Type B pancreatic cell (in vitro differentiated cells): ENCODE measurements at regions not wholly inside any gene's neighbourhood (a gene's known extent, or its start where the extent isn't known, plus 50 kb on each side); places are given as distances from the start of the nearest gene placed in this dataset.

Experiments used
- DNase-seq: peaks from one replicate; pipeline ENCODE4 v3.0.0; 2021; ENCODE audit warnings: mixed read lengths; ENCODE audit not compliant: unreplicated experiment; ENCODE audit errors: extremely low spot score
- H3K27ac Mint-ChIP-seq: 2 replicates; pipeline ENCODE4 v1.8.0; 2021; ENCODE audit warnings: mild to moderate bottlenecking, mixed read lengths
- H3K27me3 Mint-ChIP-seq: 2 replicates; pipeline ENCODE4 v1.8.0; 2021; ENCODE audit warnings: mixed read lengths
- H3K36me3 Mint-ChIP-seq: 2 replicates; pipeline ENCODE4 v1.8.0; 2021; ENCODE audit warnings: mixed read lengths
- H3K4me1 Mint-ChIP-seq: one replicate; pipeline ENCODE4 v1.8.0; 2021; ENCODE audit warnings: mixed read lengths; ENCODE audit not compliant: unreplicated experiment
- H3K4me3 Mint-ChIP-seq: 2 replicates; pipeline ENCODE4 v1.8.0; 2021; ENCODE audit warnings: mild to moderate bottlenecking, mixed read lengths
- H3K9me3 Mint-ChIP-seq: 2 replicates; pipeline ENCODE4 v1.8.0; 2021; ENCODE audit warnings: mixed read lengths
- TF ChIP-seq, protein P1 (sequence below): fragments of 200-600 bp; sonication (generic); conservative IDR thresholded peaks from 2 replicates; pipeline ENCODE4 v1.5.0; 2021; ENCODE audit warnings: antibody characterized with exemption, mild to moderate bottlenecking

- H3K4me3 Mint-ChIP-seq: no peak overlapping the region
- TF ChIP-seq, protein P1, sequence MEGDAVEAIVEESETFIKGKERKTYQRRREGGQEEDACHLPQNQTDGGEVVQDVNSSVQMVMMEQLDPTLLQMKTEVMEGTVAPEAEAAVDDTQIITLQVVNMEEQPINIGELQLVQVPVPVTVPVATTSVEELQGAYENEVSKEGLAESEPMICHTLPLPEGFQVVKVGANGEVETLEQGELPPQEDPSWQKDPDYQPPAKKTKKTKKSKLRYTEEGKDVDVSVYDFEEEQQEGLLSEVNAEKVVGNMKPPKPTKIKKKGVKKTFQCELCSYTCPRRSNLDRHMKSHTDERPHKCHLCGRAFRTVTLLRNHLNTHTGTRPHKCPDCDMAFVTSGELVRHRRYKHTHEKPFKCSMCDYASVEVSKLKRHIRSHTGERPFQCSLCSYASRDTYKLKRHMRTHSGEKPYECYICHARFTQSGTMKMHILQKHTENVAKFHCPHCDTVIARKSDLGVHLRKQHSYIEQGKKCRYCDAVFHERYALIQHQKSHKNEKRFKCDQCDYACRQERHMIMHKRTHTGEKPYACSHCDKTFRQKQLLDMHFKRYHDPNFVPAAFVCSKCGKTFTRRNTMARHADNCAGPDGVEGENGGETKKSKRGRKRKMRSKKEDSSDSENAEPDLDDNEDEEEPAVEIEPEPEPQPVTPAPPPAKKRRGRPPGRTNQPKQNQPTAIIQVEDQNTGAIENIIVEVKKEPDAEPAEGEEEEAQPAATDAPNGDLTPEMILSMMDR: no peak
- H3K4me1 Mint-ChIP-seq: peaks cover 15% of the 10 kb centered on the region
- no peaks in the 10 kb centered on the region for H3K9me3 Mint-ChIP-seq
- no peak for DNase-seq
- H3K36me3 Mint-ChIP-seq: no peaks in the 10 kb centered on the region
- no peaks in the 10 kb centered on the region for H3K27me3 Mint-ChIP-seq
- no peak overlapping the region for H3K27ac Mint-ChIP-seq
These were observed 129.3 kb upstream of the TMEM164 start for GRCh38 chrX:109873574-109873973.

- DNase-seq: no peak
- Mint-ChIP-seq H3K27ac (no peak overlapping the region), H3K4me1 (peaks cover 18% of the 10 kb centered on the region), H3K36me3 (no peaks in the 10 kb centered on the region), H3K9me3 (no peaks in the 10 kb centered on the region), H3K4me3 (no peak overlapping the region), H3K27me3 (peaks cover 2% of the 10 kb centered on the region)
- TF ChIP-seq, protein P1: no peak
These were observed 128.9 kb upstream of the TMEM164 start for GRCh38 chrX:109873983-109874382.

DNA sequence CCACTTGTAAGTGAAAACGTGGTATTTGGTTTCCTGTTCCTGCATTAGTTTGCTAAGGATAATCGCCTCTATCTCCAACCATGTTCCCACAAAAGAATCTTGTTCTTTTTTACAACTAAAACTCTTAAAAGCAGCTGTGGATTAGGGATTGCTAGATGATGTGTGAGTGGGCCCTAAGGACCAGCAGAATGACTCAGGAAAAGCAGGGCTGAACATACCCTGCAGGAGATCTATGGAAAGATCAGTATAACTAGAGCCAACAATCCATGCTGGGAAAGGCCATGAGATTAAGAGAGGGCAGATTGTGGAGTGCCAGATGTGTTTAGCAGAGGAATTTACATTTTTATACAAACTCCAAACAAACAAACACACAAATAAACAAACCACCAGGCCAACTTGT lies 128.4 kb upstream of the TMEM164 start:
- DNase-seq: no peak
- Mint-ChIP-seq H3K27ac (no peak overlapping the region), H3K36me3 (no peaks in the 10 kb centered on the region), H3K9me3 (no peaks in the 10 kb centered on the region), H3K4me1 (peaks cover 20% of the 10 kb centered on the region), H3K27me3 (peaks cover 4% of the 10 kb centered on the region), H3K4me3 (no peak overlapping the region)
- TF ChIP-seq, protein P1: no peak

DNA sequence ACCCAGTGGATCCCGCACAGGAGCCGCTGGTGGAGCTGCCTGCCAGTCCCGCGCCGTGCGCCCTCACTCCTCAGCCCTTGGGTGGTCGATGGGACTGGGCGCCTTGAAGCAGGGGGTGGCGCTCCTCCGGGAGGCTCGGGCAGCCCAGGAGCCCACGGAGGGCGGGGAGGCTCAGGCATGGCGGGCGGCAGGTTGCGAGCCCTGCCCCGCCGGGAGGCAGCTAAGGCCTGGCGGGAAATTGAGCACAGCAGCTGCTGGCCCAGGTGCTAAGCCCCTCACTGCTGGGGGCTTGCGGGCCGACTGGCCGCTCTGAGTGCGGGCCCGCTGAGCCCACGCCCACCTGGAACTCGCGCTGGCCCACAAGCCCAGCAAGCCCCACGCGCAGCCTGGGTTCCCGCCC lies 127.1 kb upstream of the TMEM164 start:
- H3K4me1 Mint-ChIP-seq: peaks cover 29% of the 10 kb centered on the region
- TF ChIP-seq, protein P1: no peak
- no peaks in the 10 kb centered on the region for H3K9me3 Mint-ChIP-seq
- no peak overlapping the region for H3K27ac Mint-ChIP-seq
- H3K36me3 Mint-ChIP-seq: no peaks in the 10 kb centered on the region
- no peak for DNase-seq
- H3K27me3 Mint-ChIP-seq: peaks cover 4% of the 10 kb centered on the region
- H3K4me3 Mint-ChIP-seq: no peak overlapping the region

GRCh38 chrX:109878236-109878635 lies 124.7 kb upstream of the TMEM164 start:
- no peaks in the 10 kb centered on the region for H3K9me3 Mint-ChIP-seq
- H3K4me1 Mint-ChIP-seq: peaks cover 18% of the 10 kb centered on the region
- H3K27me3 Mint-ChIP-seq: peaks cover 4% of the 10 kb centered on the region
- TF ChIP-seq, protein P1: no peak
- DNase-seq: no peak
- no peak overlapping the region for H3K27ac Mint-ChIP-seq
- H3K4me3 Mint-ChIP-seq: no peak overlapping the region
- no peaks in the 10 kb centered on the region for H3K36me3 Mint-ChIP-seq

DNA sequence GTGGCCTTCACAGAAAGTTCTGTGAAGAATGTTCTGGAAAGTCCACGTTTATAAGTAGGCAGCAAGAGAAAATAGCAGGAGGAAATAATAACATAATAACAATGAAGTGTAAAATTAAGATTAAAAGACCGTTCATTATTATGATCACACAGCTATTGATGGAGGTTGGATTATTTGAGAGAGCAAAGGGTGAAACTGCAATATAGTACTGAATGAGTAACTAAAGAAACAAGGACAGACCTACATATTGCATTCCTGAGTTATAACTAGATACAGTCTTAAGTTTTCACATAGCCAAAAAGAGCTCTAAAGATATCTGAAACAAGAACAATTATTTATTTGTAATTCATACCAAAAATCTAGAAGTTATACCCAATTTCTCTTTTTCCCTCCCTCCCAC lies 122.9 kb upstream of the TMEM164 start:
- TF ChIP-seq, protein P1: no peak
- peaks cover 4% of the 10 kb centered on the region for H3K27me3 Mint-ChIP-seq
- peaks cover 15% of the 10 kb centered on the region for H3K4me1 Mint-ChIP-seq
- H3K4me3 Mint-ChIP-seq: no peak overlapping the region
- H3K27ac Mint-ChIP-seq: no peak overlapping the region
- H3K9me3 Mint-ChIP-seq: no peaks in the 10 kb centered on the region
- DNase-seq: no peak
- H3K36me3 Mint-ChIP-seq: no peaks in the 10 kb centered on the region
